ENCODE measurements at regions not wholly inside any gene's neighbourhood (a gene's known extent, or its start where the extent isn't known, plus 50 kb on each side); places are given as distances from the start of the nearest gene placed in this dataset.
"Not testable (repeated sequence)": the region's sequence is repeated elsewhere in the genome, so short reads cannot be mapped to it uniquely, and the experiment has no call there.

- no peak for ATAC-seq
- DNase-seq, result no peak
Measured at GRCh38 chr10:3574451-3574850, 210.6 kb downstream of the KLF6 start.

GRCh38 chr10:3573498-3573897, 211.5 kb downstream of the KLF6 start:
- no peak for DNase-seq
- no peak for ATAC-seq

- no peak for DNase-seq
- ATAC-seq, result no peak
Measured at GRCh38 chr10:3571310-3571825, 213.6 kb downstream of the KLF6 start.

- ATAC-seq, result no peak
- DNase-seq, result no peak
Measured at GRCh38 chr10:3570855-3571266, 214.1 kb downstream of the KLF6 start.

GRCh38 chr10:3570131-3570729, 214.8 kb downstream of the KLF6 start:
- ATAC-seq (no peak), DNase-seq (no peak)

GRCh38 chr10:3568983-3569382, 216.0 kb downstream of the KLF6 start:
- ATAC-seq, result no peak

GRCh38 chr10:3568392-3568791, 216.6 kb downstream of the KLF6 start:
- ATAC-seq, result no peak

More at GRCh38 chr10:3568983-3569382, 216.0 kb downstream of the KLF6 start:
- DNase-seq, result no peak

GRCh38 chr10:3567291-3567963, 217.6 kb downstream of the KLF6 start:
- ATAC-seq, result no peak
- DNase-seq, result no peak

More at GRCh38 chr10:3568392-3568791, 216.6 kb downstream of the KLF6 start:
- DNase-seq, result no peak

- no peak for ATAC-seq
- DNase-seq, result no peak
Measured at GRCh38 chr10:3566627-3567026, 218.4 kb downstream of the KLF6 start.

- ATAC-seq (no peak), DNase-seq (no peak)
Measured at GRCh38 chr10:3564346-3565002, 220.5 kb downstream of the KLF6 start.

GRCh38 chr10:3563298-3563697, 221.7 kb downstream of the KLF6 start:
- DNase-seq (peak; percentile 60), ATAC-seq (peak; percentile 94)

GRCh38 chr10:3560628-3561027, 224.4 kb downstream of the KLF6 start:
- not testable (repeated sequence) for ATAC-seq

GRCh38 chr10:3559527-3559926, 225.5 kb downstream of the KLF6 start:
- ATAC-seq (no peak), DNase-seq (no peak)

More at GRCh38 chr10:3560628-3561027, 224.4 kb downstream of the KLF6 start:
- not testable (repeated sequence) for DNase-seq

GRCh38 chr10:3559011-3559410, 226.0 kb downstream of the KLF6 start:
- ATAC-seq (no peak), DNase-seq (no peak)

GRCh38 chr10:3556191-3557017, 228.6 kb downstream of the KLF6 start:
- not testable (repeated sequence) for DNase-seq, ATAC-seq

- DNase-seq (peak; percentile 14), ATAC-seq (peak; percentile 69)
Measured at GRCh38 chr10:3554121-3554522, 230.9 kb downstream of the KLF6 start.

- ATAC-seq, result no peak
- no peak for DNase-seq
Measured at GRCh38 chr10:3552281-3552680, 232.7 kb downstream of the KLF6 start.

GRCh38 chr10:3551761-3552160, 233.2 kb downstream of the KLF6 start:
- DNase-seq (no peak), ATAC-seq (no peak)

GRCh38 chr10:3549118-3549517, 235.9 kb downstream of the KLF6 start:
- ATAC-seq (no peak), DNase-seq (no peak)

GRCh38 chr10:3548702-3549101, 236.3 kb downstream of the KLF6 start:
- no peak for ATAC-seq

GRCh38 chr10:3548076-3548475, 236.9 kb downstream of the KLF6 start:
- DNase-seq, result no peak
- ATAC-seq, result no peak

More at GRCh38 chr10:3548702-3549101, 236.3 kb downstream of the KLF6 start:
- no peak for DNase-seq

GRCh38 chr10:3544561-3544960, 240.4 kb downstream of the KLF6 start:
- DNase-seq (no peak), ATAC-seq (no peak)
